SW 1271 (cell line): ENCODE measurements at regions not wholly inside any gene's neighbourhood (a gene's known extent, or its start where the extent isn't known, plus 50 kb on each side); places are given as distances from the start of the nearest gene placed in this dataset.
"Not testable (repeated sequence)": the region's sequence is repeated elsewhere in the genome, so short reads cannot be mapped to it uniquely, and the experiment has no call there.

Experiments
- DNase-seq, 2 experiments: peaks; one replicate each; lab custom pipeline; 2025; lab: John Stamatoyannopoulos, UW

- no peak for DNase-seq
Measured at GRCh38 chr1:245026247-245026646, 128.5 kb upstream of the KIF26B start.

GRCh38 chr1:245025525-245025924 lies 129.3 kb upstream of the KIF26B start:
- DNase-seq, result no peak

- no peak for DNase-seq
Measured at GRCh38 chr1:245023222-245023621, 131.6 kb upstream of the KIF26B start.

- DNase-seq, result no peak
Measured at GRCh38 chr1:245019910-245020486, 134.8 kb upstream of the KIF26B start.

GRCh38 chr1:245016700-245017099 lies 138.1 kb upstream of the KIF26B start:
- no peak for DNase-seq

- DNase-seq, result no peak
Measured at GRCh38 chr1:245015031-245015430, 139.8 kb upstream of the KIF26B start.

GRCh38 chr1:245014247-245015029 lies 140.3 kb upstream of the KIF26B start:
- no peak for DNase-seq

- DNase-seq, result no peak
Measured at GRCh38 chr1:245010018-245010614, 144.7 kb upstream of the KIF26B start.

- DNase-seq, result no peak
Measured at GRCh38 chr1:245008761-245009160, 144.4 kb upstream of the HNRNPU start.

- DNase-seq, result no peak
Measured at GRCh38 chr1:245007852-245008251, 143.5 kb upstream of the HNRNPU start.

GRCh38 chr1:245003246-245003645 lies 138.9 kb upstream of the HNRNPU start:
- DNase-seq, result no peak

GRCh38 chr1:245001252-245001651 lies 136.9 kb upstream of the HNRNPU start:
- no peak for DNase-seq

GRCh38 chr1:245000872-245001188 lies 136.5 kb upstream of the HNRNPU start:
- no peak for DNase-seq

- not testable (repeated sequence) for DNase-seq
Measured at GRCh38 chr1:244999644-245000043, 135.3 kb upstream of the HNRNPU start.

- DNase-seq, result no peak
Measured at GRCh38 chr1:244998717-244999346, 134.5 kb upstream of the HNRNPU start.

- no peak for DNase-seq
Measured at GRCh38 chr1:244995602-244996400, 131.5 kb upstream of the HNRNPU start.

GRCh38 chr1:244992833-244993232 lies 128.5 kb upstream of the HNRNPU start:
- DNase-seq, result no peak

GRCh38 chr1:244989813-244990212 lies 125.5 kb upstream of the HNRNPU start:
- no peak for DNase-seq

- no peak for DNase-seq
Measured at GRCh38 chr1:244988521-244988920, 124.2 kb upstream of the HNRNPU start.

- no peak for DNase-seq
Measured at GRCh38 chr1:244980605-244981004, 116.3 kb upstream of the HNRNPU start.

GRCh38 chr1:244974550-244974949 lies 110.2 kb upstream of the HNRNPU start:
- no peak for DNase-seq

GRCh38 chr1:244974106-244974505 lies 109.8 kb upstream of the HNRNPU start:
- no peak for DNase-seq
